Lower lobe of right lung (tissue), 2 donors: ENCODE measurements at regions not wholly inside any gene's neighbourhood (a gene's known extent, or its start where the extent isn't known, plus 50 kb on each side); places are given as distances from the start of the nearest gene placed in this dataset.
A peak's percentile ranks its signal among the peaks of the same experiment; 100 is the strongest.

Experiments used
- ATAC-seq, 2 donors: fragments of 200-7000 bp; cut with Tn5 transposase; one replicate each; pipeline ENCODE4 v1.9.1; 2020 to 2022; ENCODE audit warnings: mild to moderate bottlenecking in 2 of 2, moderate library complexity in 2 of 2
- DNase-seq: peaks from one replicate; pipeline ENCODE4 v3.0.0-alpha.2; 2020
- H3K27ac ChIP-seq: fragments of 200-600 bp; one replicate; pipeline ENCODE4 v1.8.0; 2022
- H3K27me3 ChIP-seq: fragments of 200-600 bp; one replicate; pipeline ENCODE4 v1.8.0; 2022; ENCODE audit warnings: low read depth
- H3K36me3 ChIP-seq: fragments of 200-600 bp; one replicate; pipeline ENCODE4 v1.8.0; 2022; ENCODE audit warnings: mild to moderate bottlenecking
- H3K4me1 ChIP-seq: fragments of 200-600 bp; one replicate; pipeline ENCODE4 v1.8.0; 2022
- H3K4me3 ChIP-seq: fragments of 200-600 bp; one replicate; pipeline ENCODE4 v1.8.0; 2022; ENCODE audit warnings: mild to moderate bottlenecking
- H3K9me3 ChIP-seq: fragments of 200-600 bp; one replicate; pipeline ENCODE4 v1.8.0; 2022
- intact Hi-C: fragments of 100-400 bp; cut with DNase I; formaldehyde crosslinking; loops from one replicate; pipeline ENCODE4 v1.11.0; 2022
- TF ChIP-seq, protein P1 (sequence below): fragments of 200-600 bp; IDR thresholded peaks from one replicate; pipeline ENCODE4 v1.8.0; 2022; ENCODE audit warnings: antibody characterized with exemption, mild to moderate bottlenecking
- donor health status: DM: no; HTN: yes; CAD: no; lungs with severe emphysema.

DNA sequence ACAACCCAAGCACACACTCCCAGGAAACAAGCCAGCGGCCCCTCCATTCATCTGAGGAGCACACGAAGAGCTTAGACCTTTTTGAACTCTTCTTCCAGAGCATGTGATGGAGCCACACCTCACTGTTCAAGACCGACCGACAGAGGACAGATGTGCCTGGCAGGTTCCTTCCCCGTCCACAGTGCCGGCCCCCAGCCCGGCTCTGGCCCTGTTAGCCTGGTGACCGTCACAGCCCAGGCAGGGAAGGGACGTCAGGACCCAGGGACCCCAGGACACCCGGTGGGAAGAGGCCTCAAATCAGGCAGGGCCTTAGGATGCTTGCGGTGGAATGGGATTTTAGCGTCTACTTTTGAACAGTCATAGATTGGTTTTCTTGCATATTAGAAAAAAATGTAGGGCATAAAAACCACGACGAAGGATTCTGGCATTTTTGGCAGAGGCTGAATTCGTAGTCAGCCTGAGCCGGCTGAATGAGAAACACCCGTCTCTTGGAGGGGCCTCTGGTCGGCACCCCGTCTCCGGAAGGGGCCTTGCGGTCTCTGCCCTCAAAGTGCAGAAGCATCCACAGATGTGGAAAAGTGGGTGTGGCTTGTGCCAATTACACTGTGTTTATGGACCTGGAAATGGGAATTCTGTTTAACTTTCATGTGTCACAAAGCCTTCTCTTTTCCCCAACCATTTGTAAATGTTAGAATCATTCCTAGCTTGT, 79.3 kb downstream of the SIK1 start:
- Histone ChIP-seq H3K27me3 (no peaks in the 10 kb centered on the region), H3K4me3 (no peak overlapping the region), H3K9me3 (no peaks in the 10 kb centered on the region), H3K27ac (no peak overlapping the region), H3K4me1 (peaks cover 30% of the 10 kb centered on the region), H3K36me3 (no peaks in the 10 kb centered on the region)
- no peak for ATAC-seq
- TF ChIP-seq, protein P1, sequence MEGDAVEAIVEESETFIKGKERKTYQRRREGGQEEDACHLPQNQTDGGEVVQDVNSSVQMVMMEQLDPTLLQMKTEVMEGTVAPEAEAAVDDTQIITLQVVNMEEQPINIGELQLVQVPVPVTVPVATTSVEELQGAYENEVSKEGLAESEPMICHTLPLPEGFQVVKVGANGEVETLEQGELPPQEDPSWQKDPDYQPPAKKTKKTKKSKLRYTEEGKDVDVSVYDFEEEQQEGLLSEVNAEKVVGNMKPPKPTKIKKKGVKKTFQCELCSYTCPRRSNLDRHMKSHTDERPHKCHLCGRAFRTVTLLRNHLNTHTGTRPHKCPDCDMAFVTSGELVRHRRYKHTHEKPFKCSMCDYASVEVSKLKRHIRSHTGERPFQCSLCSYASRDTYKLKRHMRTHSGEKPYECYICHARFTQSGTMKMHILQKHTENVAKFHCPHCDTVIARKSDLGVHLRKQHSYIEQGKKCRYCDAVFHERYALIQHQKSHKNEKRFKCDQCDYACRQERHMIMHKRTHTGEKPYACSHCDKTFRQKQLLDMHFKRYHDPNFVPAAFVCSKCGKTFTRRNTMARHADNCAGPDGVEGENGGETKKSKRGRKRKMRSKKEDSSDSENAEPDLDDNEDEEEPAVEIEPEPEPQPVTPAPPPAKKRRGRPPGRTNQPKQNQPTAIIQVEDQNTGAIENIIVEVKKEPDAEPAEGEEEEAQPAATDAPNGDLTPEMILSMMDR: no peak
- no peak for DNase-seq
- intact Hi-C loops: no loop called here

DNA sequence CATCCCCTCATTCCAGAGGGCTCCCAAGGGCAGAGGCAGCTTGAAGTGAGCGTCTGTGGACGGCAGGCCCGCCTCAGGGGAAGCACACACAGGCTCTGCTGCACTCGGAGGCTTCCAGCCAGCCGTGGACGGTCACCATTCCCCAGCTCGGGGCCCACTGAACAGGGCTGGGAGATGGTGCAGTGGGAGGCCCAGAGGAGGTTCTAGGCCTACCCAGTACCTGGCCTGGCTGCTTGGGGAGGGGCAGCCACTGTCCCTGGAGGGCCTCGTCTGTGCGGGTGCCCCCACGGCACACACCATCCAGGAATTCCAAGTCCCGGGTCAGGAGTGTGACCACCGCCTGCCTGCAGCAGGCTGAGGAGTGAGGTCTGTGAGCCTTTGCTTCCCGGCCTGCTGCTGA, 80.4 kb downstream of the SIK1 start:
- H3K9me3 ChIP-seq: no peaks in the 10 kb centered on the region
- H3K4me3 ChIP-seq: no peak overlapping the region
- DNase-seq (no peak), ATAC-seq (no peak)
- H3K27me3 ChIP-seq: no peaks in the 10 kb centered on the region
- no peaks in the 10 kb centered on the region for H3K36me3 ChIP-seq
- TF ChIP-seq, protein P1: no peak
- H3K27ac ChIP-seq: no peak overlapping the region
- intact Hi-C loops: no loop called here
- H3K4me1 ChIP-seq: peaks cover 34% of the 10 kb centered on the region

DNA sequence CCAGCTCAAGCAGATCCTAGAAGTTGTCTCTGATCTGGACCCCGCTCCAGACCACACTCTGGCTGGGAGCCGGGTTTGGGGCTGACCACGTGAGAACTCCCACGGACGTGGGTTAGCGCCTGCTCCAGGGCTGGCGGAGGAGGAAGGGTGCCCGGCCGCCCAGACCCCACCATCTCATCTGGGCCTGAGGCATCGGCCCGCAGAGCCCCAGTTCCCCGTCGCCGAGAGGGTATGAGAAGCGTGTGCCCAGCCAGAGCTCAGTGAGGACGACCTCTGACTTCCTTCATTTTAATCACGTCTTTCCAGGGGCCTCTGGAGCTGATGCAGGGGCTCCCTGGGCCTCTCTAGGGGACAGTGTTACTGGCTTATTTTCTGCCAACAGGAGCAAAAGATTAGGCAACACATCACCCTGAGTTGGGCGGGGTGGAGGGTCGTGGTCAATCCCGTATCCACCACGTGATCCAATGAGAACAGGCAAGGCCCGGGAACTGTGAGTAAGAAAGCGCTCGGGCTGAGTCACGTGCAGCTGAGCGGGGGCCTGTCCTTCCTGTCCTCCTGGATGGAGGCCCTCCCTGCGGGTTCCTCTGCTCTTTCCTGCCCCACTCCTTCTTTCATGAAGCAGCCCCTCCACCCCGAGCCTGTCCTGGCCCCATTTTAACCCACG, 81.1 kb downstream of the SIK1 start:
- DNase-seq (no peak), ATAC-seq (no peak)
- Histone ChIP-seq H3K36me3 (no peaks in the 10 kb centered on the region), H3K4me3 (no peak overlapping the region), H3K9me3 (no peaks in the 10 kb centered on the region), H3K4me1 (peaks cover 40% of the 10 kb centered on the region), H3K27ac (no peak overlapping the region), H3K27me3 (no peaks in the 10 kb centered on the region)
- intact Hi-C loops: no loop called here
- TF ChIP-seq, protein P1: no peak

DNA sequence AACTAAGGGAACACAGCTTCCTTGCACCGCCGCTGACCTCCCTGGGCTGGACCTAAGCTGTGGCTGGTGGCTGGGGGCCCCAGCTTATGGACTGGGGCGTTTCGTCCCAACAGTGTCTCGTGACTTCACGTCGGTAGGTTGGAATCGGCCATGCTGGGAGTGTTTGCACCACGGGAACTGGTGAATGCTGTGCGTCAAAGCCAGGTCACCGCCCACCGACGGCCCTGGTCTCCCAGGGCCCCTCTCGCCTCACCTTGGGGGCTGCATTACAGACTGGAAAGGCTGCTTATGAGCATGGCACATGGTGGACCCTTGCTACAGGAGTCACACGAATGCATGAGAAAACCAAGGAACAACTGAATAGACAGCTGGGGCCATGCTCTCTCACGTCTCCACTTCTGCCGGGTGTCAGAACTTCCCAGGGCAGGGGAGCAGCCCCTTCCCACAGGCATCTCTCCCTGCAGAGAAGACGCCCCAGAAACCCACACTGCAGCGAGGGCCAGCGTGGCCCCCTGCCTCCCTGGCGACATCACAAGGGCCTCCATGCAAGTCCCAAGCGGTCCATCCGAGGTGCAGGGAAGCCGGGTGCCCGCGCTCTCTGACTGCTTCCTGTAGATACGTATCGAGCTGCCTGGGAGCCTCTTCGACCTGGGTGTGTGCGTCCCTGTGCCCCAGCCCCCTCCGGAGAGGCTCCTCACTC, 81.7 kb downstream of the SIK1 start:
- DNase-seq (no peak), ATAC-seq (no peak)
- no peak overlapping the region for H3K4me3 ChIP-seq
- H3K27me3 ChIP-seq: no peaks in the 10 kb centered on the region
- H3K36me3 ChIP-seq: no peaks in the 10 kb centered on the region
- intact Hi-C loops: no loop called here
- H3K9me3 ChIP-seq: no peaks in the 10 kb centered on the region
- TF ChIP-seq, protein P1: no peak
- peaks cover 44% of the 10 kb centered on the region for H3K4me1 ChIP-seq
- H3K27ac ChIP-seq: peak overlapping the region; percentile 82

DNA sequence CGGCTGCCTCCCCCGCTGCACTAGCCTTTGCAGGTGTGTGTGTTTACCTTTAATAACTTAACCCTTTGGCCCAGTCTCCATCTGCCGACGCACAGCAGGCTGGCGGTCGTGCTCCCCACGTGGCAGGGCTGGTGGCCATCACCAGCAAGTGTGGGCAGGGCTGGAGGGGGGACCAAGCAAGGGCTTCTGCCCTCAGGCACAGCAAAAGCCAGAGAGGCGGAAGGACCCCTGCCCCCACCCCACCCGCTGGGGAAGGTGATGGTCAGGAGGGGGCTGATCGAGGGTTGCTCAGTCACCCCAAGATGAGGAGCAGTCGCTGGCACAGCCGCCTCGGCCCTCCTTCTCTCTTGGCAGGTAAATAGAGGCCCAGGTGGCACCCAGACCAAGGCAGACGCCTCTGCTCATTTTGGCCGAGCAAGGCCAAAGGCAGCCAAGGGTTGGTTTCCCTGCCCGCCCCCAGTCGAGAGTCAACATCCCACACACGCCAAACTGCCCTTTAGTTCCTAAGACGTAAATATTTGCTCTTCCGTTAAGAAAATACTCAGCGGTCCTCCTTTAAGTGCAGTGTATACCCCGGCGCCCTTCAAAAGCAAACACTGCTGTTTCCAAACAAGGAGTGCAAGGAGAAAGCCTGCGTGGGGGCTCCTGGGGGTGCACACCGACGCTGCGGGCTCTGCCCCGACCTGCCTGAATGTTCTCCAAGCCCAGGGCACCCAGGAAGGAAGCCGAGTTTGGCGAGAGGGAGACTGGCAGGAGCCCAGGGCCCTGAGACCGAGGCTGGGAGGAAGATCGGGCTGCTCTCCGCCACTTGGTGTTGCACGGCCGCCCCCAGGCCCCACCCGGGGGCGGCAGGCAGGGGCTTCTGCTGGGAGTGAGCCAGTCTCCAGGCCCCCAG, 82.7 kb downstream of the SIK1 start:
- Histone ChIP-seq H3K27ac (peak overlapping the region; percentile 82), H3K4me3 (no peak overlapping the region), H3K27me3 (no peaks in the 10 kb centered on the region), H3K4me1 (peaks cover 45% of the 10 kb centered on the region), H3K9me3 (no peaks in the 10 kb centered on the region), H3K36me3 (no peaks in the 10 kb centered on the region)
- ATAC-seq: peak; percentile 74 to 78
- DNase-seq: peak; percentile 87
- intact Hi-C loops: no loop called here
- TF ChIP-seq, protein P1: no peak
